SK-N-SH (cell line): ENCODE measurements at regions not wholly inside any gene's neighbourhood (a gene's known extent, or its start where the extent isn't known, plus 50 kb on each side); places are given as distances from the start of the nearest gene placed in this dataset.

Experiments used
- CTCF ChIA-PET: fragments of 300-600, 350-600 bp; formaldehyde crosslinking; extraction: SDS; loops from one replicate; lab custom pipeline; 2021; lab: Yijun Ruan, JAX
- POLR2A ChIA-PET: fragments of 350-600 bp; sonication (Branson Sonifier 250); formaldehyde crosslinking; extraction: SDS; loops from one replicate; lab custom pipeline; 2020; ENCODE audit warnings: antibody characterized with exemption, inconsistent platforms; lab: Yijun Ruan, JAX
- DNase-seq: peaks from one replicate; pipeline ENCODE4 v3.0.0; 2012
- H2AFZ ChIP-seq: fragments of 200-600 bp; sonication (generic); 2 replicates; pipeline ENCODE4 v1.8.1; 2016; ENCODE audit warnings: antibody characterized with exemption, mild to moderate bottlenecking, low read depth
- H3F3A ChIP-seq: fragments of 200-600 bp; sonication (generic); replicated peaks from 2 replicates; pipeline ENCODE3; 2016; ENCODE audit warnings: antibody characterized with exemption, mild to moderate bottlenecking; ENCODE audit not compliant: insufficient read depth
- H3K27ac ChIP-seq, 2 experiments: fragments of 200-500 bp in 1 of 2; fragments of 200-600 bp in 1 of 2; sonication (Bioruptor generic) in 1 of 2; sonication (generic), shearing (Covaris generic) in 1 of 2; 2 replicates each; pipeline versions ENCODE4 v1.5.1 to v1.6.1; 2014 to 2016; ENCODE audit warnings: low read depth in 2 of 2, inconsistent platforms in 1 of 2, low read length in 1 of 2, mild to moderate bottlenecking in 1 of 2, mixed read lengths in 1 of 2
- H3K27me3 ChIP-seq: fragments of 200-600 bp; sonication (generic), shearing (Covaris generic); 2 replicates; pipeline ENCODE4 v1.6.1; 2016; ENCODE audit warnings: mixed run types; ENCODE audit not compliant: insufficient read depth
- H3K36me3 ChIP-seq, 2 experiments: fragments of 200-500 bp in 1 of 2; fragments of 200-600 bp in 1 of 2; sonication (Bioruptor generic) in 1 of 2; sonication (generic) in 1 of 2; replicated peaks in 1 of 2; 2 replicates each; pipeline versions ENCODE3 to v1.5.1; 2014 to 2016; ENCODE audit warnings: low read length in 1 of 2, mild to moderate bottlenecking in 1 of 2; ENCODE audit not compliant: insufficient read depth in 2 of 2, control insufficient read depth in 1 of 2
- H3K4me1 ChIP-seq, 2 experiments: fragments of 200-500 bp in 1 of 2; fragments of 200-600 bp in 1 of 2; sonication (Bioruptor generic) in 1 of 2; sonication (generic), shearing (Covaris generic) in 1 of 2; 2 replicates each; pipeline versions ENCODE4 v1.5.1 to v1.6.1; 2014 to 2016; ENCODE audit warnings: low read depth in 1 of 2, low read length in 1 of 2, mixed run types in 1 of 2; ENCODE audit not compliant: insufficient read depth in 2 of 2, control insufficient read depth in 1 of 2
- H3K4me2 ChIP-seq: fragments of 200-600 bp; sonication (generic), shearing (Covaris generic); 2 replicates; pipeline ENCODE4 v1.6.1; 2017; ENCODE audit warnings: mixed run types
- H3K4me3 ChIP-seq, 2 experiments: fragments of 200-500 bp in 1 of 2; fragments of 200-600 bp in 1 of 2; sonication (Bioruptor generic) in 1 of 2; sonication (generic), shearing (Covaris generic) in 1 of 2; 2 replicates each; pipeline versions ENCODE4 v1.5.1 to v1.8.1; 2014 to 2016; ENCODE audit warnings: low read depth in 2 of 2, inconsistent platforms in 1 of 2, low read length in 1 of 2, mild to moderate bottlenecking in 1 of 2, mixed read lengths in 1 of 2, moderate library complexity in 1 of 2
- H3K79me2 ChIP-seq: fragments of 200-600 bp; sonication (generic); 2 replicates; pipeline ENCODE4 v1.8.1; 2017; ENCODE audit warnings: mild to moderate bottlenecking; ENCODE audit not compliant: insufficient read depth
- H3K9ac ChIP-seq: fragments of 200-600 bp; sonication (generic); 2 replicates; pipeline ENCODE4 v1.6.1; 2017; ENCODE audit warnings: mixed run types
- H3K9me2 ChIP-seq: fragments of 200-600 bp; sonication (generic); 2 replicates; pipeline ENCODE4 v1.6.1; 2017; ENCODE audit warnings: mixed run types
- H3K9me3 ChIP-seq: fragments of 200-600 bp; sonication (generic); 2 replicates; pipeline ENCODE4 v1.6.1; 2017; ENCODE audit warnings: mixed run types, mild to moderate bottlenecking, moderate library complexity
- H4K20me1 ChIP-seq: fragments of 200-600 bp; sonication (generic); 2 replicates; pipeline ENCODE4 v1.6.1; 2017; ENCODE audit warnings: mild to moderate bottlenecking, mixed run types; ENCODE audit not compliant: insufficient read depth
- CHD2 ChIP-seq: fragments of 150-350 bp; IDR thresholded peaks from 2 replicates; pipeline ENCODE4 v1.6.1; 2018; ENCODE audit warnings: low read length; ENCODE audit not compliant: partially characterized antibody
- ELF1 ChIP-seq: IDR thresholded peaks from 2 replicates; pipeline ENCODE4 v1.4.0; 2012
- EP300 ChIP-seq, 2 experiments: IDR thresholded peaks; 2 replicates each; pipeline versions ENCODE4 v1.4.0 to v1.6.1; 2012; ENCODE audit warnings: borderline replicate concordance in 1 of 2, low read depth in 1 of 2, low read length in 1 of 2
- FOXJ3 ChIP-seq: sonication (generic); formaldehyde crosslinking; IDR thresholded peaks from 2 replicates; pipeline ENCODE4 v1.5.1; 2020; ENCODE audit warnings: mild to moderate bottlenecking, missing genetic modification reagents
- MXI1 ChIP-seq: IDR thresholded peaks from 2 replicates; pipeline ENCODE4 v1.6.1; 2012; ENCODE audit warnings: mild to moderate bottlenecking, low read depth, low read length, improper control_type of control experiment
- POLR2AphosphoS5 ChIP-seq: IDR thresholded peaks from 2 replicates; pipeline ENCODE4 v1.6.1; 2012; ENCODE audit warnings: low read depth, low read length
- RCOR1 ChIP-seq: fragments of 150-350 bp; IDR thresholded peaks from 2 replicates; pipeline ENCODE4 v1.6.1; 2017; ENCODE audit warnings: antibody characterized with exemption, low read length
- REST ChIP-seq: IDR thresholded peaks from 2 replicates; pipeline ENCODE4 v1.6.1; 2012; ENCODE audit warnings: mild to moderate bottlenecking, low read depth, low read length, moderate library complexity
- RFX5 ChIP-seq: IDR thresholded peaks from 2 replicates; pipeline ENCODE4 v1.6.1; 2012; ENCODE audit warnings: mild to moderate bottlenecking, improper control_type of control experiment, low read length
- SIN3A ChIP-seq: IDR thresholded peaks from 2 replicates; pipeline ENCODE4 v1.6.1; 2012; ENCODE audit warnings: low read depth, mild to moderate bottlenecking, low read length, moderate library complexity, borderline replicate concordance
- TAF1 ChIP-seq: IDR thresholded peaks from 2 replicates; pipeline ENCODE4 v1.6.1; 2012; ENCODE audit warnings: low read depth, mild to moderate bottlenecking, low read length, moderate library complexity, borderline replicate concordance
- USF2 ChIP-seq: fragments of 150-350 bp; IDR thresholded peaks from 2 replicates; pipeline ENCODE4 v1.6.1; 2017; ENCODE audit warnings: antibody characterized with exemption, low read length, low read depth, borderline replicate concordance
- WGBS: methylation state at CpG from one replicate; pipeline ENCODE4 v1.1.6; 2017; ENCODE audit warnings: low lambda C conversion rate; 5-methylcytosine and 5-hydroxymethylcytosine counted together
- TF ChIP-seq, protein P1 (sequence below): IDR thresholded peaks from 2 replicates; pipeline ENCODE4; 2012
- TF ChIP-seq, protein P2 (sequence below): IDR thresholded peaks from 2 replicates; pipeline ENCODE4 v1.4.0; 2012; ENCODE audit warnings: low read depth, borderline replicate concordance
- TF ChIP-seq, protein P3 (sequence below): IDR thresholded peaks from 2 replicates; pipeline ENCODE4 v1.4.0; 2012; ENCODE audit warnings: low read depth

DNA sequence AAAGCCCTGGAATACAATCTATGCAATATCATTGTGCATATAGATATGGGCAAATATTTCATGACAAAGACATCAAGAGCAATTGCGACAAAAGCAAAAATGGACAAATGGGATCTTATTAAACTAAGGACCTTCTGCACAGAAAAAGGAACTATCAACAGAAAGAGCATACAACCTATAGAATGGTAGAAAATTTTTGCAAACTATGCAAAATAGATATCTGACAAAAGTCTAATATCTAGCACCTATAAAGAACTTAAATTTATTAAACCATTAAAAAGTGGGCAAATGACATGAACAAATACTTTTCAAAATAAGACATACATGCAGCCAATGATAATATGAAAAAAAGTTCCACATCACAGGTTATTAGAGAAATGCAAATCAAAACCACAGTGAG lies 312.9 kb downstream of the GLUD2 start:
- no peak for DNase-seq
- Histone ChIP-seq H3K4me2 (no peak overlapping the region), H3F3A (no peaks in the 10 kb centered on the region), H3K4me3 (no peak overlapping the region), H3K9ac (no peak overlapping the region), H3K9me2 (no peaks in the 10 kb centered on the region), H3K9me3 (no peaks in the 10 kb centered on the region), H3K4me1 (no peaks in the 10 kb centered on the region), H3K36me3 (no peaks in the 10 kb centered on the region), H3K79me2 (no peaks in the 10 kb centered on the region), H4K20me1 (no peaks in the 10 kb centered on the region), H3K27me3 (no peaks in the 10 kb centered on the region), H3K27ac (no peak overlapping the region), H2AFZ (no peak overlapping the region)
- POLR2A ChIA-PET: no interaction called here
- CTCF ChIA-PET: no interaction called here
- 36% methylated on average over 1 of the region's 1 CpG for WGBS
- TF ChIP-seq, protein P1, sequence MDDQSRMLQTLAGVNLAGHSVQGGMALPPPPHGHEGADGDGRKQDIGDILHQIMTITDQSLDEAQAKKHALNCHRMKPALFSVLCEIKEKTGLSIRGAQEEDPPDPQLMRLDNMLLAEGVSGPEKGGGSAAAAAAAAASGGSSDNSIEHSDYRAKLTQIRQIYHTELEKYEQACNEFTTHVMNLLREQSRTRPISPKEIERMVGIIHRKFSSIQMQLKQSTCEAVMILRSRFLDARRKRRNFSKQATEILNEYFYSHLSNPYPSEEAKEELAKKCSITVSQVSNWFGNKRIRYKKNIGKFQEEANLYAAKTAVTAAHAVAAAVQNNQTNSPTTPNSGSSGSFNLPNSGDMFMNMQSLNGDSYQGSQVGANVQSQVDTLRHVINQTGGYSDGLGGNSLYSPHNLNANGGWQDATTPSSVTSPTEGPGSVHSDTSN: no peak
- TF ChIP-seq USF2 (no peak), TAF1 (no peak), CHD2 (no peak), MXI1 (no peak), EP300 (IDR thresholded peaks at IDR 0.05; ENCODE audit: borderline replicate concordance in 1 of 2, low read depth in 1 of 2, low read length in 1 of 2) (no peak), FOXJ3 (CRISPR knock-in tag) (no peak), REST (no peak), POLR2AphosphoS5 (no peak), ELF1 (no peak), RCOR1 (no peak), RFX5 (no peak), SIN3A (no peak)
- TF ChIP-seq, protein P2, sequence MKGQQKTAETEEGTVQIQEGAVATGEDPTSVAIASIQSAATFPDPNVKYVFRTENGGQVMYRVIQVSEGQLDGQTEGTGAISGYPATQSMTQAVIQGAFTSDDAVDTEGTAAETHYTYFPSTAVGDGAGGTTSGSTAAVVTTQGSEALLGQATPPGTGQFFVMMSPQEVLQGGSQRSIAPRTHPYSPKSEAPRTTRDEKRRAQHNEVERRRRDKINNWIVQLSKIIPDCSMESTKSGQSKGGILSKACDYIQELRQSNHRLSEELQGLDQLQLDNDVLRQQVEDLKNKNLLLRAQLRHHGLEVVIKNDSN: no peak
- TF ChIP-seq, protein P3, sequence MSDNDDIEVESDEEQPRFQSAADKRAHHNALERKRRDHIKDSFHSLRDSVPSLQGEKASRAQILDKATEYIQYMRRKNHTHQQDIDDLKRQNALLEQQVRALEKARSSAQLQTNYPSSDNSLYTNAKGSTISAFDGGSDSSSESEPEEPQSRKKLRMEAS: no peak
